Skeletal muscle satellite cell (primary cell): ENCODE measurements at regions not wholly inside any gene's neighbourhood (a gene's known extent, or its start where the extent isn't known, plus 50 kb on each side); places are given as distances from the start of the nearest gene placed in this dataset.
"Not testable (repeated sequence)": the region's sequence is repeated elsewhere in the genome, so short reads cannot be mapped to it uniquely, and the experiment has no call there.

Source experiments
- H3K27me3 ChIP-seq: 2 replicates; pipeline ENCODE4 v1.7.0; 2013; ENCODE audit warnings: low read length; ENCODE audit not compliant: control insufficient read depth, insufficient read depth
- H3K36me3 ChIP-seq: 2 replicates; pipeline ENCODE4 v1.7.0; 2013; ENCODE audit warnings: mild to moderate bottlenecking, control low read depth, low read length; ENCODE audit not compliant: insufficient read depth
- H3K4me1 ChIP-seq: 2 replicates; pipeline ENCODE4 v1.7.0; 2013; ENCODE audit warnings: low read length; ENCODE audit not compliant: control insufficient read depth, insufficient read depth
- H3K4me2 ChIP-seq: 2 replicates; pipeline ENCODE4 v1.7.0; 2013; ENCODE audit warnings: mild to moderate bottlenecking, low read length
- H3K4me3 ChIP-seq: 2 replicates; pipeline ENCODE4 v1.7.0; 2013; ENCODE audit warnings: low read length
- H3K9ac ChIP-seq: 2 replicates; pipeline ENCODE4 v1.7.0; 2013; ENCODE audit warnings: mild to moderate bottlenecking, low read depth, low read length, moderate library complexity
- H3K9me3 ChIP-seq: replicated peaks from 2 replicates; pipeline ENCODE4 v1.7.0; 2013; ENCODE audit warnings: mild to moderate bottlenecking, control low read depth, low read length

GRCh38 chrX:66760651-66761050 is 121.8 kb upstream of the EDA2R start:
- no peaks in the 10 kb centered on the region for H3K36me3 ChIP-seq
- H3K4me3 ChIP-seq: no peak overlapping the region
- no peaks in the 10 kb centered on the region for H3K4me1 ChIP-seq
- no peaks in the 10 kb centered on the region for H3K27me3 ChIP-seq
- no peaks in the 10 kb centered on the region for H3K9me3 ChIP-seq
- no peak overlapping the region for H3K9ac ChIP-seq
- no peak overlapping the region for H3K4me2 ChIP-seq

GRCh38 chrX:66756717-66757116 is 117.8 kb upstream of the EDA2R start:
- no peaks in the 10 kb centered on the region for H3K36me3 ChIP-seq
- H3K4me2 ChIP-seq: no peak overlapping the region
- H3K9ac ChIP-seq: no peak overlapping the region
- H3K27me3 ChIP-seq: no peaks in the 10 kb centered on the region
- no peaks in the 10 kb centered on the region for H3K4me1 ChIP-seq
- H3K9me3 ChIP-seq: no peaks in the 10 kb centered on the region
- no peak overlapping the region for H3K4me3 ChIP-seq

- no peak overlapping the region for H3K4me3 ChIP-seq
- H3K36me3 ChIP-seq: no peaks in the 10 kb centered on the region
- no peaks in the 10 kb centered on the region for H3K4me1 ChIP-seq
- no peak overlapping the region for H3K4me2 ChIP-seq
- no peaks in the 10 kb centered on the region for H3K27me3 ChIP-seq
- no peak overlapping the region for H3K9ac ChIP-seq
- no peaks in the 10 kb centered on the region for H3K9me3 ChIP-seq
These were observed 112.4 kb upstream of the EDA2R start for GRCh38 chrX:66751136-66751782.

GRCh38 chrX:66744519-66744918 is 105.6 kb upstream of the EDA2R start:
- H3K9me3 ChIP-seq, H3K36me3 ChIP-seq, H3K4me1 ChIP-seq, H3K4me3 ChIP-seq, H3K27me3 ChIP-seq, H3K4me2 ChIP-seq, H3K9ac ChIP-seq: not testable (repeated sequence)

GRCh38 chrX:66731398-66731797 is 92.5 kb upstream of the EDA2R start:
- H3K4me1 ChIP-seq: no peaks in the 10 kb centered on the region
- no peak overlapping the region for H3K4me2 ChIP-seq
- H3K36me3 ChIP-seq: no peaks in the 10 kb centered on the region
- H3K9ac ChIP-seq: no peak overlapping the region
- H3K9me3 ChIP-seq: no peaks in the 10 kb centered on the region
- no peak overlapping the region for H3K4me3 ChIP-seq
- no peaks in the 10 kb centered on the region for H3K27me3 ChIP-seq

- Histone ChIP-seq H3K4me2 (peak overlapping the region; percentile 65), H3K4me1 (no peaks in the 10 kb centered on the region), H3K27me3 (no peaks in the 10 kb centered on the region), H3K9me3 (no peaks in the 10 kb centered on the region), H3K36me3 (no peaks in the 10 kb centered on the region), H3K4me3 (peak overlapping the region; percentile 77), H3K9ac (peak overlapping the region; percentile 50)
These were observed 90.0 kb upstream of the EDA2R start for GRCh38 chrX:66728818-66729271.

GRCh38 chrX:66717926-66718325 is 79.0 kb upstream of the EDA2R start:
- H3K9ac ChIP-seq: no peak overlapping the region
- H3K4me3 ChIP-seq: no peak overlapping the region
- H3K36me3 ChIP-seq: no peaks in the 10 kb centered on the region
- H3K27me3 ChIP-seq: no peaks in the 10 kb centered on the region
- H3K4me1 ChIP-seq: peaks cover 7% of the 10 kb centered on the region
- H3K9me3 ChIP-seq: no peaks in the 10 kb centered on the region
- H3K4me2 ChIP-seq: no peak overlapping the region

GRCh38 chrX:66698273-66699204 is 59.7 kb upstream of the EDA2R start:
- Histone ChIP-seq H3K27me3 (no peaks in the 10 kb centered on the region), H3K4me3 (no peak overlapping the region), H3K4me1 (no peaks in the 10 kb centered on the region), H3K36me3 (no peaks in the 10 kb centered on the region), H3K9me3 (no peaks in the 10 kb centered on the region), H3K4me2 (no peak overlapping the region), H3K9ac (no peak overlapping the region)

GRCh38 chrX:66692512-66692911 is 53.6 kb upstream of the EDA2R start:
- H3K4me2 ChIP-seq, H3K9me3 ChIP-seq, H3K36me3 ChIP-seq, H3K27me3 ChIP-seq, H3K4me1 ChIP-seq, H3K9ac ChIP-seq, H3K4me3 ChIP-seq: not testable (repeated sequence)
